Choroid plexus epithelial cell (primary cell): ENCODE measurements at regions not wholly inside any gene's neighbourhood (a gene's known extent, or its start where the extent isn't known, plus 50 kb on each side); places are given as distances from the start of the nearest gene placed in this dataset.

ENCODE experiments used
- DNase-seq: peaks from one replicate; pipeline ENCODE4 v3.0.0-alpha.2; 2010; ENCODE audit warnings: low read depth
- H3K4me3 ChIP-seq: 2 replicates; pipeline ENCODE4 v1.5.1; 2011; ENCODE audit warnings: low read depth, mild to moderate bottlenecking, control low read depth, low read length, moderate library complexity
- CTCF ChIP-seq: conservative IDR thresholded peaks from 2 replicates; pipeline ENCODE4 v1.5.1; 2011; ENCODE audit warnings: low read depth, mild to moderate bottlenecking, control low read depth, inconsistent platforms, low read length, moderate library complexity

GRCh38 chr3:74295479-74295878 lies 319.0 kb downstream of the CNTN3 start:
- TF ChIP-seq CTCF: no peak
- DNase-seq: no peak

GRCh38 chr3:74288761-74289160 lies 325.7 kb downstream of the CNTN3 start:
- TF ChIP-seq CTCF: no peak
- DNase-seq: no peak

More at GRCh38 chr3:74295479-74295878, 319.0 kb downstream of the CNTN3 start:
- no peak overlapping the region for H3K4me3 ChIP-seq

GRCh38 chr3:74287557-74287956 lies 326.9 kb downstream of the CNTN3 start:
- DNase-seq: no peak
- H3K4me3 ChIP-seq: no peak overlapping the region
- no peak for TF ChIP-seq CTCF

More at GRCh38 chr3:74288761-74289160, 325.7 kb downstream of the CNTN3 start:
- no peak overlapping the region for H3K4me3 ChIP-seq

- no peak for TF ChIP-seq CTCF
- DNase-seq: no peak
- no peak overlapping the region for H3K4me3 ChIP-seq
Measured at GRCh38 chr3:74282202-74282601, 332.3 kb downstream of the CNTN3 start.

- DNase-seq: no peak
- no peak for TF ChIP-seq CTCF
- H3K4me3 ChIP-seq: no peak overlapping the region
Measured at GRCh38 chr3:74281705-74282104, 332.8 kb downstream of the CNTN3 start.

DNA sequence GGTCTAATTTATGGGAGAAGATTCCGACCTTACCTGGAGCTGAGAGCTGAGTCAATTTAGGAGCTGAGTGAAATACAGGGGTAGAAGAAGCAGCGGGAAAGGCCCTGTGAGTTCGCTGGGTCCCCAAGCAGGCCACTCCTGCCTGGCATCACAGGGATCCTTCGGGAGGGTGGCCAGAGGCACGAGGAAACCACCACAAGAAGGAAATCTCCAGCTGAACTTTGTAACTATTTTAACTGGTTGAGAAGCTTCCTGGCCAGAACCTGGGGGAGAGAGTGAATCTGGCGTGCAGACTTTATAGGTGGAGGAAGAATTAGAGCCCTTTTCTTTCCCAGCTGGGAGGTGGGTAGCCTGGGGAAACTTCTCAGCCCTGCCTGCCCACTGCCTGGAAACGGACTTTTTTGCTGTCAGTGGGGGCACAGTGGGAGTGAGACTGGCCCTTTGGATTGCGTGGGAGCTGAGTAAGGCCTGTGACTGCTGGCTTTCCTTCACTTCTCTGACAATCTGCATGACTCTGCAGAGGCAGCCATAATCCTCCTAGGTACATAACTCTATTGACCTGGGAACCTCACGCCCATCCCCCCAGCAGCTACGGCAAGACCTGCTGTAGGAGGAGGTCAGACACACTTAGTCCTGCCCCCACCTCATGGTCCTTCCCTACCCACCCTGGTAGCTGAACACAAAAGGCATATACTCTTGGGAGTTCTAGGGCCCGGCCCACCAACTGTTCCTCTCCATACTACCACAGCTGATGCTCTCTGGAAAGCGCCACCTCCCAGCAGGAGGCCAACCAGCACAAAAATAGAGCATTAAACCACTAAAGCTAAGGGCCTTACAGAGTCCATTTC lies 340.7 kb downstream of the CNTN3 start:
- no peak for TF ChIP-seq CTCF
- H3K4me3 ChIP-seq: no peak overlapping the region
- no peak for DNase-seq

DNA sequence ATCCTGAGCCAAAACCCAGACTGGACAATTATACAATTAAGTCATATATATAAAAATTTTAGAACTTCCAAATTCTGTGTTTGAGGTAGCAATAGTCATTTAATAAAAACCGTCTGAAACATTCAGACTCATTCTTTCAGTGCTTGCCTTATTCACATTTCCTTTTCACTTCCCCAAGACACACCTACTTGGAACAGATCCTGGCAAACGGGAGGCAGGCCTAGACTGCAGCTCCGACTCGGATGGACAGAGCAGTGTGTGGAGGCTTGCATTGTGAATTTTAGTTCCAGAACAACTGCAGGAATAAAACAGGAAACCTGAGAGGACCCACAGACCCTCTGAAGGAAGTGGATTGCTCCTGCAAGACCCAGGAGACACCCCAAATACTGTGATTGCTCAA lies 341.4 kb downstream of the CNTN3 start:
- no peak overlapping the region for H3K4me3 ChIP-seq
- TF ChIP-seq CTCF: no peak

More for the DNA sequence above, 341.4 kb downstream of the CNTN3 start:
- peak; percentile 53 for DNase-seq
